Keratinocyte (primary cell): ENCODE measurements at regions not wholly inside any gene's neighbourhood (a gene's known extent, or its start where the extent isn't known, plus 50 kb on each side); places are given as distances from the start of the nearest gene placed in this dataset.

ENCODE experiments used
- DNase-seq: peaks from one replicate; pipeline ENCODE4 v3.0.0-alpha.2; 2011; ENCODE audit warnings: low read depth, missing footprints, low spot score
- FAIRE-seq: peaks from 2 replicates; lab custom pipeline; 2011; peaks lifted over from hg19 to GRCh38; lab: Jason Lieb, UNC
- H2AFZ ChIP-seq: 2 replicates; pipeline ENCODE4 v1.6.0; 2012; ENCODE audit warnings: low read length, control low read depth, inconsistent platforms; ENCODE audit not compliant: control insufficient read depth
- H3K27ac ChIP-seq: 2 replicates; pipeline ENCODE4 v1.5.1; 2011; ENCODE audit warnings: low read length; ENCODE audit not compliant: control insufficient read depth, insufficient read depth
- H3K27me3 ChIP-seq: 3 replicates; pipeline ENCODE4 v1.6.0; 2011; ENCODE audit warnings: low read length; ENCODE audit not compliant: control insufficient read depth, insufficient read depth; ENCODE audit errors: extremely low read depth
- H3K36me3 ChIP-seq, 2 experiments: 2 replicates in 1 of 2; 3 replicates in 1 of 2; pipeline ENCODE4 v1.5.1; 2011; ENCODE audit warnings: low read length in 2 of 2, mild to moderate bottlenecking in 1 of 2; ENCODE audit not compliant: control insufficient read depth in 2 of 2, insufficient read depth in 2 of 2; ENCODE audit errors: extremely low read depth in 1 of 2
- H3K4me1 ChIP-seq: 3 replicates; pipeline ENCODE4 v1.5.1; 2011; ENCODE audit warnings: low read length; ENCODE audit not compliant: control insufficient read depth, insufficient read depth; ENCODE audit errors: extremely low read depth
- H3K4me2 ChIP-seq: 3 replicates; pipeline ENCODE4 v1.6.0; 2011; ENCODE audit warnings: low read depth, low read length; ENCODE audit not compliant: control insufficient read depth, insufficient read depth; ENCODE audit errors: extremely low read depth
- H3K4me3 ChIP-seq, 3 experiments: fragments of 200-600 bp in 1 of 3; sonication (generic) in 1 of 3; 2 replicates in 2 of 3; 3 replicates in 1 of 3; pipeline ENCODE4 v1.5.1; 2011 to 2016; ENCODE audit warnings: low read length in 3 of 3, mild to moderate bottlenecking in 3 of 3, control low read depth in 2 of 3, inconsistent platforms in 1 of 3, low read depth in 1 of 3, mixed read lengths in 1 of 3, mixed run types in 1 of 3, moderate library complexity in 1 of 3; ENCODE audit not compliant: control insufficient read depth in 2 of 3, insufficient read depth in 2 of 3; ENCODE audit errors: extremely low read depth in 1 of 3
- H3K79me2 ChIP-seq: 2 replicates; pipeline ENCODE4 v1.6.0; 2012; ENCODE audit warnings: low read length; ENCODE audit not compliant: control insufficient read depth, insufficient read depth
- H3K9ac ChIP-seq: 3 replicates; pipeline ENCODE4 v1.6.0; 2011; ENCODE audit warnings: low read length; ENCODE audit not compliant: control insufficient read depth, insufficient read depth; ENCODE audit errors: extremely low read depth
- H3K9me1 ChIP-seq: 3 replicates; pipeline ENCODE4 v1.6.0; 2011; ENCODE audit warnings: low read length; ENCODE audit not compliant: control insufficient read depth, insufficient read depth; ENCODE audit errors: extremely low read depth
- H3K9me3 ChIP-seq: 2 replicates; pipeline ENCODE4 v1.5.1; 2012; ENCODE audit warnings: low read depth, low read length; ENCODE audit not compliant: control insufficient read depth
- H4K20me1 ChIP-seq: 3 replicates; pipeline ENCODE4 v1.6.0; 2011; ENCODE audit warnings: low read length; ENCODE audit not compliant: control insufficient read depth, insufficient read depth; ENCODE audit errors: extremely low read depth
- CTCF ChIP-seq, 3 experiments: IDR thresholded peaks in 1 of 3; conservative IDR thresholded peaks in 1 of 3; optimal IDR thresholded peaks in 1 of 3; 2 replicates in 2 of 3; 3 replicates in 1 of 3; pipeline versions ENCODE3 to v1.5.1; 2011; ENCODE audit warnings: low read length in 3 of 3, mild to moderate bottlenecking in 3 of 3, moderate library complexity in 2 of 3, control low read depth in 1 of 3, inconsistent platforms in 1 of 3; ENCODE audit not compliant: insufficient read depth in 2 of 3; ENCODE audit errors: extremely low read depth in 1 of 3
- EZH2 ChIP-seq: IDR thresholded peaks from one replicate; pipeline ENCODE4 v1.6.1; 2012; ENCODE audit warnings: inconsistent platforms, mild to moderate bottlenecking, low read length, moderate library complexity
- dilution Hi-C: fragments of 300-500 bp; cut with MboI; formaldehyde crosslinking; loops from one replicate; pipeline ENCODE4 v1.7.0; 2020; ENCODE audit warnings: low sequenced_read_pairs; ENCODE audit not compliant: extremely low pct_ligation_motif_present

GRCh38 chr16:86632206-86632605 is 53.9 kb downstream of the FOXL1 start:
- no peak overlapping the region for H3K27ac ChIP-seq
- DNase-seq: no peak
- H3K4me3 ChIP-seq: no peak overlapping the region
- H2AFZ ChIP-seq: no peak overlapping the region
- no peaks in the 10 kb centered on the region for H4K20me1 ChIP-seq
- dilution Hi-C loops: no loop called here
- H3K9ac ChIP-seq: no peak overlapping the region
- no peaks in the 10 kb centered on the region for H3K9me1 ChIP-seq
- TF ChIP-seq EZH2: no peak
- TF ChIP-seq CTCF (optimal IDR thresholded peaks at IDR 0.05 in 1 of 3, IDR thresholded peaks at IDR 0.05 in 1 of 3, conservative IDR thresholded peaks at IDR 0.05 in 1 of 3; ENCODE audit: extremely low read depth in 1 of 3, insufficient read depth in 2 of 3, low read length in 3 of 3): no peak
- no peaks in the 10 kb centered on the region for H3K79me2 ChIP-seq
- no peaks in the 10 kb centered on the region for H3K27me3 ChIP-seq
- no peak for FAIRE-seq
- no peaks in the 10 kb centered on the region for H3K36me3 ChIP-seq
- H3K9me3 ChIP-seq: no peaks in the 10 kb centered on the region
- no peak overlapping the region for H3K4me2 ChIP-seq
- H3K4me1 ChIP-seq: no peaks in the 10 kb centered on the region

GRCh38 chr16:86632944-86633343 is 54.6 kb downstream of the FOXL1 start:
- H3K9ac ChIP-seq: no peak overlapping the region
- no peaks in the 10 kb centered on the region for H3K36me3 ChIP-seq
- TF ChIP-seq CTCF (optimal IDR thresholded peaks at IDR 0.05 in 1 of 3, IDR thresholded peaks at IDR 0.05 in 1 of 3, conservative IDR thresholded peaks at IDR 0.05 in 1 of 3; ENCODE audit: extremely low read depth in 1 of 3, insufficient read depth in 2 of 3, low read length in 3 of 3) (no peak), EZH2 (no peak)
- no peaks in the 10 kb centered on the region for H3K79me2 ChIP-seq
- DNase-seq (no peak), FAIRE-seq (no peak)
- dilution Hi-C loops: no loop called here
- no peak overlapping the region for H3K4me2 ChIP-seq
- H3K9me3 ChIP-seq: no peaks in the 10 kb centered on the region
- H4K20me1 ChIP-seq: no peaks in the 10 kb centered on the region
- no peaks in the 10 kb centered on the region for H3K9me1 ChIP-seq
- no peak overlapping the region for H2AFZ ChIP-seq
- no peaks in the 10 kb centered on the region for H3K4me1 ChIP-seq
- H3K27ac ChIP-seq: no peak overlapping the region
- H3K4me3 ChIP-seq: no peak overlapping the region
- peaks cover 3% of the 10 kb centered on the region for H3K27me3 ChIP-seq
